ENCODE measurements at regions not wholly inside any gene's neighbourhood (a gene's known extent, or its start where the extent isn't known, plus 50 kb on each side); places are given as distances from the start of the nearest gene placed in this dataset.

- in situ Hi-C loops (cut with HindIII; ENCODE audit: low pct_unique_long_range_greater_than_20kb, low sequenced_read_pairs) (no loop called here), intact Hi-C loops (cut with micrococcal nuclease; ENCODE audit: unreplicated experiment) (no loop called here)
- no peaks in the 10 kb centered on the region for H3K9me3 ChIP-seq (ENCODE audit: control insufficient read depth, insufficient read depth, low read depth, low read length)
- DNase-seq (ENCODE audit: low read depth, low spot score) (no peak), ATAC-seq (no peak)
- no peak overlapping the region for H3K27ac ChIP-seq (ENCODE audit: low read length)
- H3K27me3 ChIP-seq (ENCODE audit: control insufficient read depth, insufficient read depth, low read length), result no peaks in the 10 kb centered on the region
- TF ChIP-seq CTCF (IDR thresholded peaks at IDR 0.05) (no peak), TCF7L2 (IDR thresholded peaks at IDR 0.05; ENCODE audit: low read depth, low read length) (no peak), SIN3A (IDR thresholded peaks at IDR 0.05; ENCODE audit: borderline replicate concordance, insufficient read depth, low read depth, low read length) (no peak), POLR2AphosphoS5 (IDR thresholded peaks at IDR 0.05; ENCODE audit: low read depth, low read length) (no peak), REST (IDR thresholded peaks at IDR 0.05; ENCODE audit: insufficient read depth in 1 of 2, low read depth in 2 of 2, low read length in 1 of 2) (no peak)
- H3K4me1 ChIP-seq (ENCODE audit: control insufficient read depth, insufficient read depth, low read length), result peaks cover 4% of the 10 kb centered on the region
- H3K4me3 ChIP-seq (ENCODE audit: low read depth in 2 of 2, low read length in 2 of 2), result no peak overlapping the region
- no peaks in the 10 kb centered on the region for H3K36me3 ChIP-seq (ENCODE audit: control insufficient read depth, insufficient read depth, low read length)
- POLR2A ChIA-PET, result no interaction called here
- CTCF ChIA-PET, result no interaction called here
- BruUV-seq (replicated peaks), result no TSS peak
These were observed 87.2 kb upstream of the CARD18 start for GRCh38 chr11:105226766-105227165.

- CTCF ChIA-PET, result no interaction called here
- intact Hi-C loops (cut with micrococcal nuclease; ENCODE audit: unreplicated experiment), result no loop called here
- no TSS peak for BruUV-seq (replicated peaks)
- no peaks in the 10 kb centered on the region for H3K27me3 ChIP-seq (ENCODE audit: control insufficient read depth, insufficient read depth, low read length)
- POLR2A ChIA-PET, result no interaction called here
- no peaks in the 10 kb centered on the region for H3K36me3 ChIP-seq (ENCODE audit: control insufficient read depth, insufficient read depth, low read length)
- H3K4me1 ChIP-seq (ENCODE audit: control insufficient read depth, insufficient read depth, low read length), result peaks cover 4% of the 10 kb centered on the region
- H3K27ac ChIP-seq (ENCODE audit: low read length), result no peak overlapping the region
- no peak for DNase-seq (ENCODE audit: low read depth, low spot score)
- ATAC-seq, result no peak
- no peak overlapping the region for H3K4me3 ChIP-seq (ENCODE audit: low read depth in 2 of 2, low read length in 2 of 2)
- TF ChIP-seq SIN3A (IDR thresholded peaks at IDR 0.05; ENCODE audit: borderline replicate concordance, insufficient read depth, low read depth, low read length) (no peak), TCF7L2 (IDR thresholded peaks at IDR 0.05; ENCODE audit: low read depth, low read length) (no peak), POLR2AphosphoS5 (IDR thresholded peaks at IDR 0.05; ENCODE audit: low read depth, low read length) (no peak), REST (IDR thresholded peaks at IDR 0.05; ENCODE audit: insufficient read depth in 1 of 2, low read depth in 2 of 2, low read length in 1 of 2) (no peak), CTCF (IDR thresholded peaks at IDR 0.05) (no peak)
- in situ Hi-C loops (cut with HindIII; ENCODE audit: low pct_unique_long_range_greater_than_20kb, low sequenced_read_pairs), result no loop called here
- H3K9me3 ChIP-seq (ENCODE audit: control insufficient read depth, insufficient read depth, low read depth, low read length), result no peaks in the 10 kb centered on the region
These were observed 86.5 kb upstream of the CARD18 start for GRCh38 chr11:105226091-105226490.
